ENCODE measurements at regions not wholly inside any gene's neighbourhood (a gene's known extent, or its start where the extent isn't known, plus 50 kb on each side); places are given as distances from the start of the nearest gene placed in this dataset.
"Not testable (repeated sequence)": the region's sequence is repeated elsewhere in the genome, so short reads cannot be mapped to it uniquely, and the experiment has no call there.

- no peak for DNase-seq (ENCODE audit: low read depth in 2 of 2)
These were observed 388.2 kb downstream of the KCNA4 start for GRCh38 chr11:29628609-29629008.

GRCh38 chr11:29627541-29627940 lies 389.3 kb downstream of the KCNA4 start:
- no peak for DNase-seq (ENCODE audit: low read depth in 2 of 2)

GRCh38 chr11:29623144-29623722 lies 393.6 kb downstream of the KCNA4 start:
- DNase-seq (ENCODE audit: low read depth in 2 of 2) = no peak

GRCh38 chr11:29616611-29617010 lies 400.2 kb downstream of the KCNA4 start:
- DNase-seq (ENCODE audit: low read depth in 2 of 2) = no peak

GRCh38 chr11:29612423-29612822 lies 404.4 kb downstream of the KCNA4 start:
- no peak for DNase-seq (ENCODE audit: low read depth in 2 of 2)

GRCh38 chr11:29606330-29607031 lies 410.3 kb downstream of the KCNA4 start:
- no peak for DNase-seq (ENCODE audit: low read depth in 2 of 2)

GRCh38 chr11:29600151-29600575 lies 416.7 kb downstream of the KCNA4 start:
- not testable (repeated sequence) for DNase-seq (ENCODE audit: low read depth in 2 of 2)

- no peak for DNase-seq (ENCODE audit: low read depth in 2 of 2)
These were observed 432.5 kb downstream of the KCNA4 start for GRCh38 chr11:29584342-29584741.

GRCh38 chr11:29578806-29579205 lies 438.0 kb downstream of the KCNA4 start:
- DNase-seq (ENCODE audit: low read depth in 2 of 2) = no peak

GRCh38 chr11:29564486-29564885 lies 452.3 kb downstream of the KCNA4 start:
- no peak for DNase-seq (ENCODE audit: low read depth in 2 of 2)

GRCh38 chr11:29562183-29562582 lies 454.6 kb downstream of the KCNA4 start:
- no peak for DNase-seq (ENCODE audit: low read depth in 2 of 2)

GRCh38 chr11:29553990-29554389 lies 462.8 kb downstream of the KCNA4 start:
- DNase-seq (ENCODE audit: low read depth in 2 of 2) = no peak

GRCh38 chr11:29538339-29539036 lies 478.3 kb downstream of the KCNA4 start:
- no peak for DNase-seq (ENCODE audit: low read depth in 2 of 2)

GRCh38 chr11:29534836-29535235 lies 482.0 kb downstream of the KCNA4 start:
- DNase-seq (ENCODE audit: low read depth in 2 of 2) = no peak

GRCh38 chr11:29530961-29531360 lies 485.9 kb downstream of the KCNA4 start:
- no peak for DNase-seq (ENCODE audit: low read depth in 2 of 2)

- no peak for DNase-seq (ENCODE audit: low read depth in 2 of 2)
These were observed 489.4 kb downstream of the KCNA4 start for GRCh38 chr11:29527391-29527936.

GRCh38 chr11:29518389-29519174 lies 498.2 kb downstream of the KCNA4 start:
- DNase-seq (ENCODE audit: low read depth in 2 of 2) = no peak

GRCh38 chr11:29511394-29511793 lies 505.4 kb downstream of the KCNA4 start:
- no peak for DNase-seq (ENCODE audit: low read depth in 2 of 2)

GRCh38 chr11:29507376-29507775 lies 509.5 kb downstream of the KCNA4 start:
- DNase-seq (ENCODE audit: low read depth in 2 of 2) = no peak

GRCh38 chr11:29495676-29496075 lies 521.2 kb downstream of the KCNA4 start:
- DNase-seq (ENCODE audit: low read depth in 2 of 2) = no peak

GRCh38 chr11:29490938-29491337 lies 525.9 kb downstream of the KCNA4 start:
- DNase-seq (ENCODE audit: low read depth in 2 of 2) = no peak

GRCh38 chr11:29486301-29486700 lies 530.5 kb downstream of the KCNA4 start:
- DNase-seq (ENCODE audit: low read depth in 2 of 2) = no peak

Measured in stimulated activated CD4-positive, alpha-beta T cell treated with anti-CD3 and anti-CD28 coated beads, Interleukin-12 subunit alpha, Interleukin-12 subunit beta, amount 100 ng/mL, for 24 hours (primary cell).